Endothelial cell of umbilical vein (primary cell): ENCODE measurements at regions not wholly inside any gene's neighbourhood (a gene's known extent, or its start where the extent isn't known, plus 50 kb on each side); places are given as distances from the start of the nearest gene placed in this dataset.

Experiments
- BruUV-seq: library from RNA; stranded (reverse); fragments of 400-500 nt; replicated peaks from 2 replicates; lab custom pipeline; 2021; lab: Mats Ljungman, UMichigan
- CTCF ChIA-PET: fragments of 300-600, 350-600 bp; sonication (Branson Sonifier 250); formaldehyde crosslinking; loops from one replicate; lab custom pipeline; 2021; ENCODE audit warnings: antibody characterized with exemption, inconsistent platforms; lab: Charles Lee
- POLR2A ChIA-PET: fragments of 300-600, 350-600 bp; sonication (Branson Sonifier 250); formaldehyde crosslinking; loops from one replicate; lab custom pipeline; 2021; ENCODE audit warnings: antibody characterized with exemption, inconsistent platforms; lab: Charles Lee
- DNase-seq: peaks from one replicate; pipeline ENCODE4 v3.0.0-alpha.2; 2011; ENCODE audit warnings: low read depth, low spot score
- FAIRE-seq: peaks from 2 replicates; lab custom pipeline; 2011; peaks lifted over from hg19 to GRCh38; lab: Jason Lieb, UNC
- H2AFZ ChIP-seq: 2 replicates; pipeline ENCODE4 v1.6.0; 2012; ENCODE audit warnings: low read depth, low read length, control low read depth, inconsistent platforms
- H3K27ac ChIP-seq: 2 replicates; pipeline ENCODE4 v1.5.1; 2011; ENCODE audit warnings: low read depth, mild to moderate bottlenecking, control low read depth, low read length, moderate library complexity; ENCODE audit not compliant: insufficient read depth
- H3K27me3 ChIP-seq, 2 experiments: 2 replicates each; pipeline versions ENCODE4 v1.6.0 to v1.6.1; 2011; ENCODE audit warnings: low read length in 2 of 2, mixed read lengths in 1 of 2; ENCODE audit not compliant: control insufficient read depth in 2 of 2, insufficient read depth in 2 of 2
- H3K36me3 ChIP-seq, 2 experiments: 2 replicates in 1 of 2; 3 replicates in 1 of 2; pipeline ENCODE4 v1.5.1; 2011; ENCODE audit warnings: low read length in 2 of 2, mild to moderate bottlenecking in 1 of 2, moderate library complexity in 1 of 2; ENCODE audit not compliant: control insufficient read depth in 2 of 2, insufficient read depth in 2 of 2; ENCODE audit errors: extremely low read depth in 1 of 2
- H3K4me1 ChIP-seq: 3 replicates; pipeline ENCODE4 v1.5.1; 2011; ENCODE audit warnings: mild to moderate bottlenecking, low read length; ENCODE audit not compliant: control insufficient read depth, insufficient read depth; ENCODE audit errors: extremely low read depth
- H3K4me2 ChIP-seq: 2 replicates; pipeline ENCODE4 v1.6.1; 2011; ENCODE audit warnings: low read length, control low read depth, mixed read lengths; ENCODE audit not compliant: insufficient read depth
- H3K4me3 ChIP-seq, 3 experiments: fragments of 200-600 bp in 1 of 3; sonication (generic), shearing (Covaris generic) in 1 of 3; replicated peaks in 1 of 3; 2 replicates each; pipeline ENCODE4 v1.5.1; 2011 to 2016; ENCODE audit warnings: control low read depth in 3 of 3, low read length in 3 of 3, mild to moderate bottlenecking in 2 of 3, inconsistent platforms in 1 of 3, low read depth in 1 of 3, moderate library complexity in 1 of 3; ENCODE audit not compliant: insufficient read depth in 1 of 3
- H3K79me2 ChIP-seq: 2 replicates; pipeline ENCODE4 v1.6.0; 2012; ENCODE audit warnings: low read length, inconsistent platforms; ENCODE audit not compliant: control insufficient read depth, insufficient read depth
- H3K9ac ChIP-seq: replicated peaks from 2 replicates; pipeline ENCODE3; 2011; ENCODE audit warnings: low read length, control low read depth; ENCODE audit not compliant: insufficient read depth; ENCODE audit errors: extremely low read depth
- H3K9me1 ChIP-seq: replicated peaks from 3 replicates; pipeline ENCODE4 v1.6.0; 2011; ENCODE audit warnings: mild to moderate bottlenecking, low read length; ENCODE audit not compliant: control insufficient read depth, insufficient read depth; ENCODE audit errors: extremely low read depth
- H3K9me3 ChIP-seq: replicated peaks from 2 replicates; pipeline ENCODE4 v1.5.1; 2012; ENCODE audit warnings: low read length, inconsistent platforms; ENCODE audit not compliant: control insufficient read depth, insufficient read depth
- H4K20me1 ChIP-seq: replicated peaks from 2 replicates; pipeline ENCODE3; 2011; ENCODE audit warnings: mild to moderate bottlenecking, low read length; ENCODE audit not compliant: control insufficient read depth, insufficient read depth; ENCODE audit errors: extremely low read depth
- EZH2 ChIP-seq: IDR thresholded peaks from 2 replicates; pipeline ENCODE4 v1.6.1; 2012; ENCODE audit warnings: borderline replicate concordance, low read depth, mild to moderate bottlenecking, moderate library complexity, low read length, inconsistent platforms; ENCODE audit not compliant: severe bottlenecking
- FOS ChIP-seq: IDR thresholded peaks from 2 replicates; pipeline ENCODE4 v1.6.1; 2011; ENCODE audit warnings: mild to moderate bottlenecking, low read length, moderate library complexity, borderline replicate concordance; ENCODE audit not compliant: insufficient read depth
- GATA2 ChIP-seq: IDR thresholded peaks from 2 replicates; pipeline ENCODE4 v1.7.0; 2011; ENCODE audit warnings: low read depth, mild to moderate bottlenecking, moderate library complexity, mixed read lengths, low read length; ENCODE audit not compliant: insufficient read length, insufficient read depth
- JUN ChIP-seq: IDR thresholded peaks from 2 replicates; pipeline ENCODE4 v1.6.1; 2011; ENCODE audit warnings: borderline replicate concordance, low read depth; ENCODE audit not compliant: insufficient read length, insufficient read depth
- MYC ChIP-seq: IDR thresholded peaks from one replicate; pipeline ENCODE4 v1.6.1; 2011; ENCODE audit warnings: mild to moderate bottlenecking, low read depth, low read length
- POLR2A ChIP-seq: IDR thresholded peaks from 2 replicates; pipeline ENCODE4 v1.6.1; 2012; ENCODE audit warnings: low read depth, mild to moderate bottlenecking, control low read depth, low read length
- POLR2AphosphoS5 ChIP-seq: IDR thresholded peaks from 2 replicates; pipeline ENCODE4 v1.6.1; 2012; ENCODE audit warnings: low read depth, mild to moderate bottlenecking, control low read depth, low read length, moderate library complexity; ENCODE audit not compliant: insufficient read depth
- dilution Hi-C: fragments of 300-500 bp; cut with MboI; formaldehyde crosslinking; loops from one replicate; pipeline ENCODE4 v1.15.0; 2019; ENCODE audit warnings: low sequenced_read_pairs; ENCODE audit not compliant: extremely low pct_ligation_motif_present
- intact Hi-C: fragments of 100-400 bp; cut with micrococcal nuclease; formaldehyde crosslinking; loops from one replicate; pipeline ENCODE4 v1.10.0; 2022
- TF ChIP-seq, protein P1 (sequence below): IDR thresholded peaks from 2 replicates; pipeline ENCODE4 v1.6.1; 2011; ENCODE audit not compliant: insufficient read depth, insufficient read length
- TF ChIP-seq, protein P2 (sequence below), 2 donors: IDR thresholded peaks; 1 replicate in 1 of 2; 2 replicates in 1 of 2; pipeline ENCODE4 v1.5.1; 2011; ENCODE audit warnings: low read length in 2 of 2, mild to moderate bottlenecking in 2 of 2, moderate library complexity in 2 of 2, control low read depth in 1 of 2, inconsistent platforms in 1 of 2, low read depth in 1 of 2; ENCODE audit not compliant: insufficient read depth in 1 of 2; ENCODE audit errors: extremely low read depth in 1 of 2

DNA sequence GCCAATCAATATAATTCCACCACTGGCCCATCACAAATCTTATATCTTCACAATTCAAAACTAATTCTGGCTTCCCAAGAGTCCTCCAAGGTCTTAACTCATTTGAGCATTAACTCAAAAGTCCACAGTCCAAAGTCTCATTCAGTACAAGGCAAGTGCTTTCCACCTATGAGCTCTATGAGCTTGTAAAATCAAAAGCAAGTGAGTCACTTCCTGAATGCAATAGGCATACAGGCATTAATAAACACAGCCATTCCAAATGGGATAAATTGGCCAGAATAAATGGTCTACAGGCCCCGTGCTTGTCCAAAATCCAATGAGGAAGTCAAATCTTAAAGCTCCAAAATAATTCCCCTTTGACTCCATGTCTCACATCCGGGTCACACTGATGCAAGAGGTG is 479.1 kb downstream of the KDM5D start:
- Histone ChIP-seq H3K27ac (no peak overlapping the region), H3K27me3 (no peaks in the 10 kb centered on the region), H2AFZ (no peak overlapping the region), H3K9me3 (no peaks in the 10 kb centered on the region), H3K4me3 (no peak overlapping the region), H4K20me1 (no peaks in the 10 kb centered on the region), H3K36me3 (no peaks in the 10 kb centered on the region), H3K4me2 (no peak overlapping the region), H3K4me1 (no peaks in the 10 kb centered on the region), H3K9ac (no peak overlapping the region), H3K79me2 (no peaks in the 10 kb centered on the region), H3K9me1 (no peaks in the 10 kb centered on the region)
- BruUV-seq: no TSS peak
- dilution Hi-C loops: no loop called here
- DNase-seq: no peak
- CTCF ChIA-PET: no interaction called here
- FAIRE-seq: no peak
- intact Hi-C loops: no loop called here
- POLR2A ChIA-PET: no interaction called here
- no peak for TF ChIP-seq POLR2AphosphoS5
- no peak for TF ChIP-seq MYC
- TF ChIP-seq, protein P1, sequence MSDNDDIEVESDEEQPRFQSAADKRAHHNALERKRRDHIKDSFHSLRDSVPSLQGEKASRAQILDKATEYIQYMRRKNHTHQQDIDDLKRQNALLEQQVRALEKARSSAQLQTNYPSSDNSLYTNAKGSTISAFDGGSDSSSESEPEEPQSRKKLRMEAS: no peak
- TF ChIP-seq GATA2: no peak
- TF ChIP-seq FOS: no peak
- TF ChIP-seq EZH2: no peak
- TF ChIP-seq, protein P2, sequence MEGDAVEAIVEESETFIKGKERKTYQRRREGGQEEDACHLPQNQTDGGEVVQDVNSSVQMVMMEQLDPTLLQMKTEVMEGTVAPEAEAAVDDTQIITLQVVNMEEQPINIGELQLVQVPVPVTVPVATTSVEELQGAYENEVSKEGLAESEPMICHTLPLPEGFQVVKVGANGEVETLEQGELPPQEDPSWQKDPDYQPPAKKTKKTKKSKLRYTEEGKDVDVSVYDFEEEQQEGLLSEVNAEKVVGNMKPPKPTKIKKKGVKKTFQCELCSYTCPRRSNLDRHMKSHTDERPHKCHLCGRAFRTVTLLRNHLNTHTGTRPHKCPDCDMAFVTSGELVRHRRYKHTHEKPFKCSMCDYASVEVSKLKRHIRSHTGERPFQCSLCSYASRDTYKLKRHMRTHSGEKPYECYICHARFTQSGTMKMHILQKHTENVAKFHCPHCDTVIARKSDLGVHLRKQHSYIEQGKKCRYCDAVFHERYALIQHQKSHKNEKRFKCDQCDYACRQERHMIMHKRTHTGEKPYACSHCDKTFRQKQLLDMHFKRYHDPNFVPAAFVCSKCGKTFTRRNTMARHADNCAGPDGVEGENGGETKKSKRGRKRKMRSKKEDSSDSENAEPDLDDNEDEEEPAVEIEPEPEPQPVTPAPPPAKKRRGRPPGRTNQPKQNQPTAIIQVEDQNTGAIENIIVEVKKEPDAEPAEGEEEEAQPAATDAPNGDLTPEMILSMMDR (IDR thresholded peaks at IDR 0.05; ENCODE audit: extremely low read depth in 1 of 2, insufficient read depth in 1 of 2, low read depth in 1 of 2, low read length in 2 of 2): no peak
- TF ChIP-seq JUN: no peak
- no peak for TF ChIP-seq POLR2A
